RWPE1 (cell line): ENCODE measurements at regions not wholly inside any gene's neighbourhood (a gene's known extent, or its start where the extent isn't known, plus 50 kb on each side); places are given as distances from the start of the nearest gene placed in this dataset.

Experiments
- CTCF ChIA-PET: fragments of 350-600 bp; sonication (Branson Sonifier 250); formaldehyde crosslinking; extraction: SDS; loops from one replicate; lab custom pipeline; 2021; lab: Yijun Ruan, JAX
- POLR2A ChIA-PET: fragments of 400-600 bp; formaldehyde crosslinking; extraction: SDS; loops from one replicate; lab custom pipeline; 2020; ENCODE audit warnings: antibody characterized with exemption; ENCODE audit not compliant: low non-redundant PET; lab: Yijun Ruan, JAX
- DNase-seq: peaks from one replicate; pipeline ENCODE4 v3.0.0; 2012; ENCODE audit warnings: low spot score
- H3K27ac ChIP-seq: fragments of 450-650 bp; 2 replicates; pipeline ENCODE4 v1.5.1; 2017
- TF ChIP-seq, protein P1 (sequence below): fragments of 450-650 bp; conservative IDR thresholded peaks from 2 replicates; pipeline ENCODE4 v1.5.1; 2017; ENCODE audit warnings: low read depth, mild to moderate bottlenecking

DNA sequence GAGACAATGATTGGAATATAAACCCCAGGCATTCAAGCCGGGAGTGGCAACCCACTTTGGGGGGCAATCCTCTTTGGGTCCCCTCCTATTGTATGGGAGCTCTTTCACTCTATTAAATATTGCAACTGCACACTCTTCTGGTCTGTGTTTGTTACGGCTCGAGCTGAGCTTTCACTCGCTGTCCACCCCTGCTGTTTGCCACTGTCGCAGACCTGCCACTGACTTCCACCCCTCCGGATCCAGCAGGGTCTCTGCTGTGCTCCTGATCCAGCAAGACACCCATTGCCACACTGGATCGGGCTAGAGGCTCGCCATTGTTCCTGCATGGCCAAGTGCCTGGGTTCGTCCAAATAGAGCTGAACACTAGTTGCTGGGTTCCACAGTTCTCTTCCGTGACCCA is 222.8 kb upstream of the MANEA start:
- ChIA-PET CTCF (no interaction called here), POLR2A (no interaction called here)
- TF ChIP-seq, protein P1, sequence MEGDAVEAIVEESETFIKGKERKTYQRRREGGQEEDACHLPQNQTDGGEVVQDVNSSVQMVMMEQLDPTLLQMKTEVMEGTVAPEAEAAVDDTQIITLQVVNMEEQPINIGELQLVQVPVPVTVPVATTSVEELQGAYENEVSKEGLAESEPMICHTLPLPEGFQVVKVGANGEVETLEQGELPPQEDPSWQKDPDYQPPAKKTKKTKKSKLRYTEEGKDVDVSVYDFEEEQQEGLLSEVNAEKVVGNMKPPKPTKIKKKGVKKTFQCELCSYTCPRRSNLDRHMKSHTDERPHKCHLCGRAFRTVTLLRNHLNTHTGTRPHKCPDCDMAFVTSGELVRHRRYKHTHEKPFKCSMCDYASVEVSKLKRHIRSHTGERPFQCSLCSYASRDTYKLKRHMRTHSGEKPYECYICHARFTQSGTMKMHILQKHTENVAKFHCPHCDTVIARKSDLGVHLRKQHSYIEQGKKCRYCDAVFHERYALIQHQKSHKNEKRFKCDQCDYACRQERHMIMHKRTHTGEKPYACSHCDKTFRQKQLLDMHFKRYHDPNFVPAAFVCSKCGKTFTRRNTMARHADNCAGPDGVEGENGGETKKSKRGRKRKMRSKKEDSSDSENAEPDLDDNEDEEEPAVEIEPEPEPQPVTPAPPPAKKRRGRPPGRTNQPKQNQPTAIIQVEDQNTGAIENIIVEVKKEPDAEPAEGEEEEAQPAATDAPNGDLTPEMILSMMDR = no peak
- no peak overlapping the region for H3K27ac ChIP-seq
- no peak for DNase-seq

DNA sequence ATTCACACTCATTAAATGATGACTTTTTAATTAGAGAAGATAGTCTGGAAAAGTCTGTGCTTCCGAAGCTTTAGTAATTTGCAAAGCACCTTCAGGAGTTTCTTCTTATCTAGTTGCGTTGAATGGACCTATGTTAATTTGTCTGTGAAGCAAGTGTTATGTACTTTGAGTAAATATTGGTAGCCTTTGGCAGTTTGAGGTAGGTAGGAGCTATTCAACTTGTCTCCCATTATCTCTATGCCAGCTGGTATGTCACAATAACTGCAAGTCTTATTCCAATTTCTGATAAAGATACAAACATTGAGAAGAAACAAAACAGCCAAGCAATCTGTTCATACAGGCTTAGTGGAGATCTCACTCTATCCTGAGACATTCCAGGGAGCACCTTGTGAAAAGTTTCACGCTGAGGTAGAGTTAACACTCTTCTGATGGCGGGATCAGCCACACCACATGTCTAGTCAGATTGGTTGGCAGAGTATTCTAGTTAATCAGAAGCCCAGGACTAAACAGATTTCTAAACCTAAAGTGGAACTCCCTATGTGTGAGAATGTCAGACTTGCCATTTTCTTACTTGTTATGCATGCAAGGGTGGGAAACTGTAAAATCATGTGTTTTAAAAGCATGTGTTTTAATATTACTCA is 219.8 kb upstream of the MANEA start:
- CTCF ChIA-PET = no interaction called here
- TF ChIP-seq, protein P1 = no peak

DNA sequence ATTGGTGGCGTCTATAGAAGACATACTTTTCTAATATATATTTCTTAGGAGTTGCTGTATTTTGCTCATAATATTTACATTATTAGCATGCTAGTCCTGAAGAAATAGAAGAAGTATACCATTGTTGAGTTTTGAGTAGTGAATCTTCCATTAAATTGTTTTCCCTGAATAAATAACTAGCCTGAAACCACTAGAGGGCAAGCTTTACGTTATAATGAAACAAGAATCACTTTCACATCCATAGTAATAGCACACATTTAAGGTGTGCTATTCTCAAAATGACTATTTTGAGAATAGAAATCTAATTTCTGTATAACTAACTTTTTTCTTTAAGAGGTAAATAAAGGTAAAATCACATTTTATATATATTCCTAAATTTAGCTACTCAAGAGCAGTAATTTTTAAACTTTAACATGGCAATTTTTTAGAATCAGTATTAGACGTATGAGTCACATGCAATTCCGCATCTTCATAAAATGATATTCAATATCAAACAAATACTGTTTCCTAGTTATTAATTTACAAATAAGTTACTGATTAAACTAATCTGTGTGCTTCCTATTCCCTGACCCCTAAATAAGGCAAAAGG is 213.2 kb upstream of the MANEA start:
- ChIA-PET POLR2A (no interaction called here), CTCF (interaction anchor here (0.6 to 0.8 kb wide), 2 partner anchors 83 to 1695 kb away, joined by 4 to 6 read pairs; no protein-coding TSS in a partner anchor)
- H3K27ac ChIP-seq = no peak overlapping the region
- peak; percentile 26 for DNase-seq
- TF ChIP-seq, protein P1 = peak; percentile 54

More for the DNA sequence above, 219.8 kb upstream of the MANEA start:
- POLR2A ChIA-PET = no interaction called here
- H3K27ac ChIP-seq = no peak overlapping the region
- DNase-seq = no peak

DNA sequence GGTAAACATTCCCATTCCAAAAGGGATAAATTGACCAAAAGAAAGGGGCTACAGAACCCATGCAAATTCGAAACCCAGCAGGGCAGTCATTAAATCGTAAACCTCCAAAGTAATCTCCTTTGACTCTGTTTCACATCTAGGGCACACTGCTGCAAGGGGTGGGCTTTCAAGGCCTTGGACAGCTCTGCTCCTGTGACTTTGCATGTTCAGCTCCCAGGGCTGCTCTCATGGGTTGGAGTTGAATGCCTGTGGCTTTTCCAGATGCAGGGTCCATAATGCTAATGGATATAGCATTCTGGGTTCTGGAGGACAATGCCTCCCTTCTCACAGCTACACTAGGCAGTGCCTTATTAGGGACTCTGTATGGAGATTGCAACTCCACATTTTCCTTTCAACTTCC is 211.9 kb upstream of the MANEA start:
- DNase-seq = no peak
- TF ChIP-seq, protein P1 = no peak
- ChIA-PET CTCF (interaction anchor here (0.7 kb wide), 1 partner anchor 1761 kb away, joined by 4 read pairs; no protein-coding TSS in a partner anchor), POLR2A (no interaction called here)
- H3K27ac ChIP-seq = no peak overlapping the region

DNA sequence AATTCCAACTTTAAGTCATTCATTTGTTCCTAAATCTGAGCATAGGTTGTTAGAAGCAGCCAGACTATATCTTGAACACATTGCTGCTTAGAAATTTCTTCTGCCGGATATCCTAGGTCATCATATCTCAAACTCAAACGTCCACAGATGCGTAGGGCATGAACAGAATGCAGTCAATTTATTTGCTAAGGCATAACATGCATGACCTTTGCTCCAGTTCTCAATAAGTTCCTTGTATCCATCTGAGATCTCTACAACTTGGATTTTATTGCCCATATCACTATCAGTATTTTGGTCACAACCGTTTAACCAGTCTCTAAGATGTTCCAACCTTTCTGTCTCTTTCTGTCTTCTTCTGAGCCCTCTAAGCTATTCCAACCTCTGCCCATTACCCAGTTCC is 210.9 kb upstream of the MANEA start:
- ChIA-PET POLR2A (no interaction called here), CTCF (interaction anchor here (0.6 kb wide), 1 partner anchor 1382 kb away, joined by 6 read pairs; no protein-coding TSS in a partner anchor)
- TF ChIP-seq, protein P1 = no peak
- no peak for DNase-seq
- H3K27ac ChIP-seq = no peak overlapping the region

DNA sequence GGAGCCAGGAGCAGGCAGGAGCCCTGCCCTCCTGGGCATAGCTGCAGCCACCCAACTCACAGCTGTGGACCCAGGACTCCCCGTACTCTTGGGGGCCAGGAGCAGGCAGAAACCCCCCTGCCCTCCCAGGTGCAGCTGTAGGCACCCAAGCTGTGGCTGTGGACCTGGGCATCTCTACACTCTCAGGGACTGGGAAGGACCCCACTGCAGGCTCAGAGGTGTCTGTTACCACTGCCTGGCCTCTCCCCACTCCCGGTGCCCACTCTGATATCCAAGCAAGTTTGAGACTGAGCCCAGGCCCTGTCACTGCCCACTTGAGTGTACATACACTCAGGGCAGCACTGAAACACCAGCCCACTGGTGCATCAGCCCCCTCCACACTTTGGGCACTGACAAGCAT is 193.5 kb upstream of the MANEA start:
- DNase-seq = no peak
- CTCF ChIA-PET = no interaction called here

More for the DNA sequence above, 193.5 kb upstream of the MANEA start:
- POLR2A ChIA-PET = no interaction called here
- TF ChIP-seq, protein P1 = no peak
- H3K27ac ChIP-seq = no peak overlapping the region
